ENCODE measurements at regions not wholly inside any gene's neighbourhood (a gene's known extent, or its start where the extent isn't known, plus 50 kb on each side); places are given as distances from the start of the nearest gene placed in this dataset.

DNA sequence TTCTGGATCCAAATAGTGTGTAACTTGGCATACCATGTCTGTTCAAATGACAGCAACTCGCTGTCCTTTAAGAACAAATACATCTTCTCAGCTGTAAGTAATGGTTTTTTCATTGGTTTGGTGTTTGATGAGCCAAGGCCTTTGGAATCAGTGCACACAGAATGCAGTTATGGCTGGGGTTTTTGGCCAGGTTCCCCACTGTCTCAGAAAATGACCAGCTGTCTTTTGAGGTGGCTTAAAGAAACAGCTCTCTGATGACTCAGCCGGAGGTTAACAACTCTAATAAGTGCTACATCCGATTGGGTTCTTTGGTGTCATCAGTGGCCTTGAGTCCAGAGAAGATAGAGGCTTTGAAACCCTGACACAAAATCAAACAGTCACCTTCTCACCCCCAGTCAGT lies 688.4 kb downstream of the REEP3 start:
- TF ChIP-seq TAF1 (IDR thresholded peaks at IDR 0.05; ENCODE audit: borderline replicate concordance, low read depth, low read length) (no peak), POLR2A (IDR thresholded peaks at IDR 0.05; ENCODE audit: low read depth, low read length) (no peak), POLR2AphosphoS5 (IDR thresholded peaks at IDR 0.05; ENCODE audit: low read depth, low read length) (no peak)

Data from GM12892 (cell line).